CD14-positive monocyte (primary cell): ENCODE measurements at regions not wholly inside any gene's neighbourhood (a gene's known extent, or its start where the extent isn't known, plus 50 kb on each side); places are given as distances from the start of the nearest gene placed in this dataset.

Experiments
- DNase-seq, 3 donors: peaks; one replicate each; pipeline ENCODE4 v3.0.0-alpha.2; 2011 to 2022
- H2AFZ ChIP-seq: 2 replicates; pipeline ENCODE4 v1.6.0; 2012; ENCODE audit warnings: mild to moderate bottlenecking, low read depth, low read length, inconsistent platforms; ENCODE audit not compliant: insufficient read depth, poor library complexity, severe bottlenecking
- H3K27ac ChIP-seq, 2 donors: 1 replicate in 1 of 2; 2 replicates in 1 of 2; pipeline ENCODE4 v1.5.1; 2012 to 2013; ENCODE audit warnings: low read length in 2 of 2, control low read depth in 1 of 2, inconsistent platforms in 1 of 2, low read depth in 1 of 2, mild to moderate bottlenecking in 1 of 2
- H3K27me3 ChIP-seq, 2 donors: one replicate each; pipeline versions ENCODE4 v1.6.0 to v1.6.1; 2011 to 2013; ENCODE audit warnings: low read length in 2 of 2; ENCODE audit not compliant: control insufficient read depth in 2 of 2, insufficient read depth in 2 of 2
- H3K36me3 ChIP-seq, 2 donors: replicated peaks in 1 of 2; 1 replicate in 1 of 2; 2 replicates in 1 of 2; pipeline versions ENCODE4 v1.5.1 to v1.6.1; 2012 to 2013; ENCODE audit warnings: low read length in 2 of 2, control low read depth in 1 of 2, inconsistent platforms in 1 of 2, mild to moderate bottlenecking in 1 of 2; ENCODE audit not compliant: insufficient read depth in 2 of 2, control insufficient read depth in 1 of 2
- H3K4me1 ChIP-seq, 2 donors: 1 replicate in 1 of 2; 2 replicates in 1 of 2; pipeline versions ENCODE4 v1.5.1 to v1.6.1; 2012 to 2013; ENCODE audit warnings: low read length in 2 of 2, control low read depth in 1 of 2, inconsistent platforms in 1 of 2, mild to moderate bottlenecking in 1 of 2, moderate library complexity in 1 of 2; ENCODE audit not compliant: insufficient read depth in 2 of 2, control insufficient read depth in 1 of 2
- H3K4me2 ChIP-seq: replicated peaks from 2 replicates; pipeline ENCODE3; 2012; ENCODE audit warnings: low read length, moderate library complexity, mild to moderate bottlenecking; ENCODE audit not compliant: poor library complexity, severe bottlenecking; ENCODE audit errors: extremely low read depth
- H3K4me3 ChIP-seq, 3 experiments: fragments of 200-600 bp in 1 of 3; sonication (generic) in 1 of 3; replicated peaks in 1 of 3; 1 replicate in 2 of 3; 2 replicates in 1 of 3; pipeline ENCODE4 v1.5.1; 2011 to 2013; ENCODE audit warnings: low read length in 3 of 3, mild to moderate bottlenecking in 3 of 3, control low read depth in 2 of 3, low read depth in 2 of 3, inconsistent platforms in 1 of 3, moderate library complexity in 1 of 3
- H3K79me2 ChIP-seq: 2 replicates; pipeline ENCODE4 v1.6.0; 2012; ENCODE audit warnings: mild to moderate bottlenecking, control low read depth, inconsistent platforms, low read length, moderate library complexity; ENCODE audit not compliant: insufficient read depth
- H3K9ac ChIP-seq: 2 replicates; pipeline ENCODE4 v1.6.0; 2017; ENCODE audit warnings: low read length, mild to moderate bottlenecking; ENCODE audit not compliant: insufficient read depth, poor library complexity, severe bottlenecking
- H3K9me3 ChIP-seq, 2 donors: replicated peaks in 1 of 2; 1 replicate in 1 of 2; 2 replicates in 1 of 2; pipeline versions ENCODE4 v1.5.1 to v1.6.1; 2012 to 2013; ENCODE audit warnings: low read length in 2 of 2, control low read depth in 1 of 2; ENCODE audit not compliant: control insufficient read depth in 1 of 2, insufficient read depth in 1 of 2
- H4K20me1 ChIP-seq: 2 replicates; pipeline ENCODE4 v1.6.0; 2012; ENCODE audit warnings: mild to moderate bottlenecking, low read length, control low read depth, moderate library complexity; ENCODE audit not compliant: insufficient read depth
- H3K27ac Mint-ChIP-seq, 7 donors: one replicate each; pipeline ENCODE4 v1.8.0; 2020; ENCODE audit warnings: mild to moderate bottlenecking in 7 of 7, mixed read lengths in 7 of 7, moderate library complexity in 6 of 7, inconsistent platforms in 2 of 7
- H3K27me3 Mint-ChIP-seq, 3 donors: one replicate each; pipeline ENCODE4 v1.8.0; 2021 to 2022; ENCODE audit warnings: low read depth in 3 of 3, mild to moderate bottlenecking in 3 of 3, mixed read lengths in 3 of 3, moderate library complexity in 3 of 3, inconsistent platforms in 1 of 3
- H3K36me3 Mint-ChIP-seq, 2 donors: one replicate each; pipeline ENCODE4 v1.8.0; 2020; ENCODE audit warnings: mixed read lengths in 2 of 2, inconsistent platforms in 1 of 2, mild to moderate bottlenecking in 1 of 2
- H3K4me1 Mint-ChIP-seq: one replicate; pipeline ENCODE4 v1.8.0; 2020; ENCODE audit warnings: mild to moderate bottlenecking, mixed read lengths
- H3K4me3 Mint-ChIP-seq, 2 donors: one replicate each; pipeline ENCODE4 v1.8.0; 2020; ENCODE audit warnings: mild to moderate bottlenecking in 2 of 2, mixed read lengths in 2 of 2, moderate library complexity in 1 of 2
- H3K9me3 Mint-ChIP-seq, 7 donors: one replicate each; pipeline ENCODE4 v1.8.0; 2020 to 2022; ENCODE audit warnings: mixed read lengths in 7 of 7, mild to moderate bottlenecking in 6 of 7, moderate library complexity in 6 of 7, inconsistent platforms in 2 of 7
- CTCF ChIP-seq: fragments of 200-600 bp; IDR thresholded peaks from one replicate; pipeline ENCODE4 v1.8.0; 2022; ENCODE audit warnings: antibody characterized with exemption, mild to moderate bottlenecking
- WGBS: methylation state at CpG from one replicate; pipeline ENCODE4 v1.1.5; 2013; ENCODE audit warnings: missing lambda C conversion rate; ENCODE audit not compliant: insufficient coverage; 5-methylcytosine and 5-hydroxymethylcytosine counted together
- intact Hi-C, 2 donors: fragments of 100-400 bp; cut with micrococcal nuclease; formaldehyde crosslinking; loops; one replicate each; pipeline versions ENCODE4 v1.15.0 to v1.15.1; 2023

GRCh38 chr2:146917431-146918042 is 927.3 kb upstream of the ACVR2A start:
- Histone ChIP-seq H3K27ac (no peak overlapping the region), H3K27me3 (no peaks in the 10 kb centered on the region), H3K4me1 (no peaks in the 10 kb centered on the region), H3K4me2 (no peak overlapping the region), H3K36me3 (no peaks in the 10 kb centered on the region), H3K4me3 (no peak overlapping the region), H3K79me2 (no peaks in the 10 kb centered on the region), H4K20me1 (no peaks in the 10 kb centered on the region), H3K9me3 (peaks cover 0 to 5% of the 10 kb centered on the region in 2 donors), H3K9ac (no peak overlapping the region), H2AFZ (no peak overlapping the region)
- H3K4me3 Mint-ChIP-seq = no peak overlapping the region
- TF ChIP-seq CTCF = no peak
- WGBS = no CpG with 5 or more reads among the region's 1 CpG
- no peaks in the 10 kb centered on the region for H3K36me3 Mint-ChIP-seq
- intact Hi-C loops = no loop called here
- peaks cover 0 to 8% (median 3%) of the 10 kb centered on the region in 7 donors for H3K9me3 Mint-ChIP-seq
- no peak for DNase-seq
- H3K4me1 Mint-ChIP-seq = no peaks in the 10 kb centered on the region
- no peak overlapping the region for H3K27ac Mint-ChIP-seq
- H3K27me3 Mint-ChIP-seq = peaks cover 0 to 2% (median 2%) of the 10 kb centered on the region in 3 donors

- Histone ChIP-seq H3K4me1 (no peaks in the 10 kb centered on the region), H3K79me2 (no peaks in the 10 kb centered on the region), H3K4me3 (no peak overlapping the region), H4K20me1 (no peaks in the 10 kb centered on the region), H2AFZ (no peak overlapping the region), H3K9me3 (no peaks in the 10 kb centered on the region), H3K36me3 (no peaks in the 10 kb centered on the region), H3K9ac (no peak overlapping the region), H3K4me2 (no peak overlapping the region), H3K27ac (no peak overlapping the region), H3K27me3 (no peaks in the 10 kb centered on the region)
- no peak for TF ChIP-seq CTCF
- Mint-ChIP-seq H3K4me1 (no peaks in the 10 kb centered on the region), H3K27me3 (peaks cover 0 to 2% (median 2%) of the 10 kb centered on the region in 3 donors), H3K9me3 (peaks cover 0 to 6% (median 3%) of the 10 kb centered on the region in 7 donors), H3K4me3 (no peak overlapping the region), H3K27ac (no peak overlapping the region), H3K36me3 (no peaks in the 10 kb centered on the region)
- DNase-seq = no peak
- 94% methylated on average over 5 of the region's 7 CpGs for WGBS
- intact Hi-C loops = no loop called here
These were observed 927.9 kb upstream of the ACVR2A start for GRCh38 chr2:146916914-146917313.
